GM06990 (cell line): ENCODE measurements at regions not wholly inside any gene's neighbourhood (a gene's known extent, or its start where the extent isn't known, plus 50 kb on each side); places are given as distances from the start of the nearest gene placed in this dataset.
"Not testable (repeated sequence)": the region's sequence is repeated elsewhere in the genome, so short reads cannot be mapped to it uniquely, and the experiment has no call there.

ENCODE experiments used
- DNase-seq: peaks from one replicate; pipeline ENCODE4 v3.0.0-alpha.2; 2011; ENCODE audit not compliant: insufficient read length; ENCODE audit errors: extremely low read depth
- H3K27me3 ChIP-seq: replicated peaks from 2 replicates; pipeline ENCODE4 v1.6.0; 2011; ENCODE audit warnings: low read length; ENCODE audit not compliant: control insufficient read depth, insufficient read depth
- H3K36me3 ChIP-seq: 2 replicates; pipeline ENCODE4 v1.5.1; 2011; ENCODE audit warnings: low read length; ENCODE audit not compliant: control insufficient read depth, insufficient read depth
- H3K4me3 ChIP-seq: replicated peaks from 2 replicates; pipeline ENCODE4 v1.5.1; 2011; ENCODE audit warnings: low read depth, mild to moderate bottlenecking, control low read depth, low read length
- CTCF ChIP-seq: IDR thresholded peaks from 2 replicates; pipeline ENCODE4 v1.5.1; 2011; ENCODE audit warnings: low read length, control low read depth, mild to moderate bottlenecking, inconsistent platforms; ENCODE audit not compliant: insufficient read depth, poor library complexity, severe bottlenecking

GRCh38 chr18:1663879-1664705, 759.4 kb downstream of the ADCYAP1 start:
- peak; percentile 88 for TF ChIP-seq CTCF
- DNase-seq: no peak
- H3K4me3 ChIP-seq: no peak overlapping the region
- no peaks in the 10 kb centered on the region for H3K27me3 ChIP-seq
- H3K36me3 ChIP-seq: no peaks in the 10 kb centered on the region

- Histone ChIP-seq H3K36me3 (no peaks in the 10 kb centered on the region), H3K27me3 (no peaks in the 10 kb centered on the region), H3K4me3 (no peak overlapping the region)
- no peak for DNase-seq
- no peak for TF ChIP-seq CTCF
Observed at GRCh38 chr18:1665079-1665478, 760.4 kb downstream of the ADCYAP1 start.

DNA sequence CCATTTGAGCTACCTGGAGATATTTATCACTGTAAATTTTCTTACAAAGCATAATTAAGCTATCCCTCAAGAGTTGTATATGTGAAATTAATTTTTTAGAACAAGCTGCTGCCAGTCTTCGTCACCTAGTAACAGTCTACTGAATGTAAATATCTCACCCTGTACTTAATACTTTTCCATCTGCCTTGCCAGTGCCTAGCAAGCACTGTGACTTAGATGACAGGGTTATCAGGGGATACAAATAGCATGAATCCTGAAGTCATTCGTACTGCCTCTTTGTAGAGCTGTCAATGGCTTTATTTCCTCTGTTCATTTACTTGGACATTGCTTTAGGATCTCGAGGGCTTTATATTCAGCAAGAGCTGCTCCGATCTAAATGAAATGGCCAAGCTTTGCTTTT, 763.6 kb downstream of the ADCYAP1 start:
- H3K36me3 ChIP-seq: no peaks in the 10 kb centered on the region
- H3K4me3 ChIP-seq: no peak overlapping the region
- no peak for DNase-seq
- TF ChIP-seq CTCF: no peak
- no peaks in the 10 kb centered on the region for H3K27me3 ChIP-seq

GRCh38 chr18:1671710-1672109, 767.0 kb downstream of the ADCYAP1 start:
- not testable (repeated sequence) for DNase-seq, H3K36me3 ChIP-seq, H3K4me3 ChIP-seq, H3K27me3 ChIP-seq

DNA sequence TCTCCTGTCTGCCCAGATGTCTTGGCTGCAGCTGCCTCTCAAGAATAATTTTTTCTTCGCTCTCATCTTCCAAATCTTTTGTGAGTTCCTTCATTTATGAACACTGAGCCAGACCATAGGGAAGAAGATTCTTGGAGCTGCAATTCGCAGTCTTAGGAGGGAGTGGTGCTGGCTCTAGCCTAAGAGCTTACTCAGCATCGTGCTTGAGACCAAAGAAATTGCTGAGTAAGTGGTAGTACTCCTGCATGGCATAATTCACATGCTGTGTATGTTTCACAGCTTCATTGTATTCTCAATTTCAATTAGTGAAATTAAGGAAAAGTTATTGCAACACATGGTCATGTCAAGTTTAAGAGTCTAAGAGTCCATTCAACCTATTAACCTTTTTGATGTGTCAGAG, 771.7 kb downstream of the ADCYAP1 start:
- TF ChIP-seq CTCF: no peak

DNA sequence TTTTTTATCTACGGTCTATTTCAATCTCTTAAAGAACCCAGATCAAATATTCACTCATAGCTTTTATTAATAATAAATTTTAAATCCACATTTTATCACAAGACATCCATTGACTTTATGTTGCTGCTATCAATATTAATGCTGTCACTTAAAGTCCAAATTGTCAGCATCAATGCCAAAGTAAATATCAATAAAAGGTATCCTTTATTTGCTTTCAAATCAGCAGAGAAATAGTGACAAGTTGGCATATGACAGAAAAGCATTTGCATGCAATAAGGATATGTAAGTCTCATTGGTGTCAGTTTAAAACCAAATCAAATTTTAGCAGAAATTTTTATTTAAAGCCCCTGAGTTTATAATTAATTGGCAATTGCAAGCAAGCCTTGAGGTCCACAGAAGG, 775.4 kb downstream of the ADCYAP1 start:
- DNase-seq: no peak
- H3K27me3 ChIP-seq: no peaks in the 10 kb centered on the region
- H3K36me3 ChIP-seq: no peaks in the 10 kb centered on the region
- no peak overlapping the region for H3K4me3 ChIP-seq
- TF ChIP-seq CTCF: no peak

More for the DNA sequence above, 771.7 kb downstream of the ADCYAP1 start:
- no peak overlapping the region for H3K4me3 ChIP-seq
- no peak for DNase-seq
- no peaks in the 10 kb centered on the region for H3K36me3 ChIP-seq
- H3K27me3 ChIP-seq: no peaks in the 10 kb centered on the region
